K562 (cell line): ENCODE measurements at regions not wholly inside any gene's neighbourhood (a gene's known extent, or its start where the extent isn't known, plus 50 kb on each side); places are given as distances from the start of the nearest gene placed in this dataset.

Source experiments
- ATAC-seq: fragments of 200-7000 bp; cut with Tn5 transposase; 3 replicates; pipeline ENCODE4 v1.9.1; 2020; ENCODE audit warnings: moderate library complexity
- BruUV-seq: library from RNA; stranded (reverse); fragments of 400-500 nt; replicated peaks from 2 replicates; lab custom pipeline; 2021; lab: Mats Ljungman, UMichigan
- CTCF ChIA-PET: fragments of 300-600 bp; formaldehyde crosslinking; extraction: SDS; loops from one replicate; lab custom pipeline; 2021; ENCODE audit warnings: low intra/inter-chr PET ratio; lab: Yijun Ruan, JAX
- POLR2A ChIA-PET: fragments of 300-600, 350-650 bp; sonication (Branson Sonifier 250); formaldehyde crosslinking; extraction: SDS; loops from one replicate; lab custom pipeline; 2021; ENCODE audit warnings: antibody characterized with exemption, inconsistent platforms; lab: Yijun Ruan, JAX
- DNase-seq, 4 experiments: peaks; one replicate each; pipeline versions ENCODE4 v3.0.0 to v3.0.0-alpha.2; 2011 to 2018; ENCODE audit warnings: low spot score in 3 of 4, mixed read lengths in 3 of 4; ENCODE audit errors: extremely low read depth in 1 of 4
- FAIRE-seq: peaks from 2 replicates; lab custom pipeline; 2011; peaks lifted over from hg19 to GRCh38; lab: Jason Lieb, UNC
- H2AFZ ChIP-seq: 2 replicates; pipeline ENCODE4 v1.6.0; 2011; ENCODE audit warnings: low read depth, low read length, control low read depth, inconsistent platforms
- H3K27ac ChIP-seq: fragments of 200-600 bp; 3 replicates; pipeline ENCODE4 v1.8.0; 2011; ENCODE audit warnings: low read depth, mild to moderate bottlenecking, control low read depth, inconsistent platforms, low read length, moderate library complexity, mixed read lengths; ENCODE audit errors: extremely low read depth
- H3K27me3 ChIP-seq, 2 experiments: fragments of 300-600 bp in 1 of 2; 2 replicates in 1 of 2; 3 replicates in 1 of 2; pipeline versions ENCODE4 v1.6.0 to v1.8.0; 2011; ENCODE audit warnings: inconsistent platforms in 2 of 2, low read length in 2 of 2, mild to moderate bottlenecking in 1 of 2, mixed read lengths in 1 of 2, moderate library complexity in 1 of 2; ENCODE audit not compliant: control insufficient read depth in 2 of 2, insufficient read depth in 2 of 2
- H3K36me3 ChIP-seq: fragments of 300-600 bp; 3 replicates; pipeline ENCODE4 v1.8.0; 2011; ENCODE audit warnings: mild to moderate bottlenecking, low read length, inconsistent platforms; ENCODE audit not compliant: control insufficient read depth, insufficient read depth
- H3K4me1 ChIP-seq, 2 experiments: fragments of 200-600 bp in 1 of 2; replicated peaks in 1 of 2; 2 replicates in 1 of 2; 3 replicates in 1 of 2; pipeline versions ENCODE4 v1.5.1 to v1.8.0; 2011; ENCODE audit warnings: inconsistent platforms in 2 of 2, low read length in 2 of 2, mild to moderate bottlenecking in 1 of 2, mixed read lengths in 1 of 2, moderate library complexity in 1 of 2; ENCODE audit not compliant: control insufficient read depth in 2 of 2, insufficient read depth in 2 of 2
- H3K4me2 ChIP-seq: 2 replicates; pipeline ENCODE4 v1.6.1; 2011; ENCODE audit warnings: low read length, control low read depth, inconsistent platforms, mixed read lengths; ENCODE audit not compliant: insufficient read depth
- H3K4me3 ChIP-seq: fragments of 200-600 bp; sonication (generic), shearing (Covaris generic); 2 replicates; pipeline ENCODE4 v1.5.1; 2016; ENCODE audit warnings: control low read depth, inconsistent platforms
- H3K79me2 ChIP-seq: fragments of 200-600 bp; 3 replicates; pipeline ENCODE4 v1.8.0; 2011; ENCODE audit warnings: low read length, inconsistent platforms; ENCODE audit not compliant: control insufficient read depth, insufficient read depth
- H3K9ac ChIP-seq, 2 experiments: 2 replicates each; pipeline versions ENCODE4 v1.6.0 to v1.6.1; 2011; ENCODE audit warnings: low read depth in 2 of 2, low read length in 2 of 2, control low read depth in 1 of 2, inconsistent platforms in 1 of 2, mild to moderate bottlenecking in 1 of 2, mixed read lengths in 1 of 2; ENCODE audit not compliant: insufficient read depth in 1 of 2
- H3K9me1 ChIP-seq: one replicate; pipeline ENCODE4 v1.6.0; 2011; ENCODE audit warnings: inconsistent platforms, mild to moderate bottlenecking, low read length, moderate library complexity; ENCODE audit not compliant: control insufficient read depth, insufficient read depth
- H3K9me3 ChIP-seq: replicated peaks from 2 replicates; pipeline ENCODE4 v1.5.1; 2011; ENCODE audit warnings: low read depth, low read length, inconsistent platforms; ENCODE audit not compliant: control insufficient read depth, insufficient read depth
- H4K20me1 ChIP-seq: replicated peaks from 2 replicates; pipeline ENCODE4 v1.6.1; 2011; ENCODE audit warnings: low read length, inconsistent platforms, mixed read lengths; ENCODE audit not compliant: control insufficient read depth, insufficient read depth
- BACH1 ChIP-seq: fragments of 200-800 bp; sonication (Bioruptor generic); IDR thresholded peaks from 2 replicates; pipeline ENCODE4 v1.6.1; 2016; ENCODE audit warnings: missing genetic modification characterization, missing compliant biosample characterization
- MCM7 ChIP-seq, 2 experiments: fragments of 450-650 bp; IDR thresholded peaks; 2 replicates each; pipeline ENCODE4 v1.6.1; 2016 to 2018
- REST ChIP-seq, 2 experiments: fragments of 450-650 bp; formaldehyde crosslinking in 1 of 2; IDR thresholded peaks; 2 replicates each; pipeline versions ENCODE4 v1.4.0 to v1.6.1; 2014 to 2020; ENCODE audit warnings: mild to moderate bottlenecking in 2 of 2, borderline replicate concordance in 1 of 2, low read depth in 1 of 2
- RNF219 ChIP-seq: fragments of 250-450 bp; sonication (Bioruptor Pico); IDR thresholded peaks from 2 replicates; pipeline ENCODE4 v1.5.0; 2022; ENCODE audit warnings: mild to moderate bottlenecking
- SMAD3 ChIP-seq: fragments of 450-650 bp; formaldehyde crosslinking; conservative IDR thresholded peaks from 2 replicates; pipeline ENCODE4 v1.4.0; 2020; ENCODE audit warnings: mild to moderate bottlenecking
- TCF15 ChIP-seq: fragments of 250-450 bp; sonication (Bioruptor Pico); IDR thresholded peaks from 2 replicates; pipeline ENCODE4 v1.8.0; 2022; ENCODE audit warnings: moderate library complexity, mild to moderate bottlenecking, inconsistent platforms
- ZNF518B ChIP-seq: fragments of 250-450 bp; sonication (Bioruptor Pico); IDR thresholded peaks from 2 replicates; pipeline ENCODE4 v1.5.0; 2021; ENCODE audit warnings: mild to moderate bottlenecking, moderate library complexity
- in situ Hi-C: fragments of 300-500 bp; cut with MboI; formaldehyde crosslinking; loops from 4 replicates; pipeline ENCODE4 v1.15.0; 2018; ENCODE audit warnings: inconsistent platforms, mixed read lengths
- intact Hi-C: fragments of 100-400 bp; cut with micrococcal nuclease; formaldehyde crosslinking; loops from 2 replicates; pipeline ENCODE4 v1.14.2; 2022

- no peak for TF ChIP-seq ZNF518B
Observed at GRCh38 chr3:151962352-151962751, 88.9 kb downstream of the SUCNR1 start (continued).

- intact Hi-C loops = no loop called here
- H2AFZ ChIP-seq = no peak overlapping the region
- H3K27me3 ChIP-seq = no peaks in the 10 kb centered on the region
- ChIA-PET POLR2A (no interaction called here), CTCF (no interaction called here)
- H3K9me1 ChIP-seq = no peaks in the 10 kb centered on the region
- H3K27ac ChIP-seq = no peak overlapping the region
- no peaks in the 10 kb centered on the region for H3K4me1 ChIP-seq
- no peak for ATAC-seq
- H3K9ac ChIP-seq = no peak overlapping the region
- no peak for FAIRE-seq
- H3K36me3 ChIP-seq = no peaks in the 10 kb centered on the region
- no peaks in the 10 kb centered on the region for H4K20me1 ChIP-seq
- no peaks in the 10 kb centered on the region for H3K79me2 ChIP-seq
- H3K4me3 ChIP-seq = no peak overlapping the region
- in situ Hi-C loops = no loop called here
- DNase-seq = no peak
- H3K4me2 ChIP-seq = no peak overlapping the region
- BruUV-seq = no TSS peak
- H3K9me3 ChIP-seq = no peaks in the 10 kb centered on the region
- TF ChIP-seq BACH1 (tag) (no peak), MCM7 (IDR thresholded peaks at IDR 0.05) (no peak), RNF219 (CRISPR knock-in tag) (no peak), TCF15 (CRISPR knock-in tag) (no peak), REST (IDR thresholded peaks at IDR 0.05; ENCODE audit: borderline replicate concordance) (no peak), REST (CRISPR knock-in tag; IDR thresholded peaks at IDR 0.05; ENCODE audit: low read depth) (no peak), SMAD3 (CRISPR knock-in tag) (no peak)
Observed at GRCh38 chr3:151962912-151963311, 89.5 kb downstream of the SUCNR1 start.
